ENCODE measurements at regions not wholly inside any gene's neighbourhood (a gene's known extent, or its start where the extent isn't known, plus 50 kb on each side); places are given as distances from the start of the nearest gene placed in this dataset.

GRCh38 chr14:53249059-53249458, 95.9 kb upstream of the DDHD1 start:
- Histone ChIP-seq H3K14ac (ENCODE audit: insufficient read length) (no peak overlapping the region), H3K36me3 (ENCODE audit: control insufficient read depth in 2 of 4, insufficient read depth in 4 of 4, low read length in 3 of 4) (no peaks in the 10 kb centered on the region; a peak in 1 of 8 replicates), H3K9me3 (ENCODE audit: insufficient read depth in 2 of 2, low read depth in 1 of 2, low read length in 1 of 2) (peaks cover 2 to 6% of the 10 kb centered on the region in 2 experiments; a peak in 3 of 4 replicates), H3K9ac (replicated peaks in 1 of 4; ENCODE audit: extremely low read depth in 1 of 4, low read depth in 3 of 4, low read length in 3 of 4) (no peak overlapping the region), H3K23ac (ENCODE audit: insufficient read length) (no peak overlapping the region), H3K4me3 (ENCODE audit: extremely low read depth in 1 of 4, insufficient read depth in 2 of 4, low read depth in 3 of 4, low read length in 4 of 4) (no peak overlapping the region), H3K27ac (ENCODE audit: low read depth, low read length) (no peak overlapping the region), H3K27me3 (replicated peaks in 1 of 4; ENCODE audit: control insufficient read depth in 3 of 4, extremely low read depth in 1 of 4, insufficient read depth in 3 of 4, low read length in 3 of 4) (no peaks in the 10 kb centered on the region), H4K20me1 (replicated peaks in 1 of 2; ENCODE audit: control insufficient read depth in 1 of 2, insufficient read depth in 2 of 2, low read length in 2 of 2) (no peaks in the 10 kb centered on the region), H4K5ac (ENCODE audit: insufficient read length, low read depth, low read length) (no peak overlapping the region), H3K4me1 (replicated peaks in 1 of 4; ENCODE audit: control insufficient read depth in 3 of 4, insufficient read depth in 4 of 4, low read length in 3 of 4) (no peaks in the 10 kb centered on the region), H2AFZ (ENCODE audit: low read length) (no peak overlapping the region), H2BK20ac (ENCODE audit: low read length) (no peak overlapping the region), H3K18ac (ENCODE audit: extremely low read depth, low read length) (no peak overlapping the region), H2BK12ac (ENCODE audit: low read depth, low read length) (no peak overlapping the region), H3K79me1 (ENCODE audit: low read depth, low read length) (no peaks in the 10 kb centered on the region), H3K4me2 (ENCODE audit: insufficient read depth in 1 of 2, low read depth in 2 of 2, low read length in 2 of 2) (no peak overlapping the region), H2AK5ac (ENCODE audit: low read depth, low read length) (no peak overlapping the region), H3K56ac (replicated peaks; ENCODE audit: insufficient read length, low read depth, low read length) (no peak overlapping the region), H2BK120ac (replicated peaks; ENCODE audit: low read depth, low read length) (no peak overlapping the region), H2BK15ac (ENCODE audit: low read length) (no peak overlapping the region), H4K91ac (replicated peaks; ENCODE audit: insufficient read length, low read length) (no peak overlapping the region), H2BK5ac (ENCODE audit: low read depth, low read length) (no peak overlapping the region), H3K4ac (replicated peaks; ENCODE audit: insufficient read length, low read depth, low read length) (no peak overlapping the region), H4K8ac (ENCODE audit: extremely low read depth, insufficient read depth, low read length) (no peak overlapping the region), H3K79me2 (ENCODE audit: control insufficient read depth in 1 of 2, insufficient read depth in 2 of 2, low read length in 2 of 2) (no peaks in the 10 kb centered on the region), H3K23me2 (ENCODE audit: low read depth, low read length) (no peaks in the 10 kb centered on the region)
- 65% methylated on average over 1 of the region's 1 CpG; no CpG with 5 or more reads in 1 of the 2 experiments for WGBS, 2 experiments (ENCODE audit: extremely low coverage in 1 of 2, insufficient coverage in 1 of 2, insufficient read length in 1 of 2, insufficient replicate concordance in 2 of 2, low coverage in 1 of 2, low lambda C conversion rate in 2 of 2, missing lambda C conversion rate in 1 of 2)
- FAIRE-seq, result no peak
- ChIA-PET POLR2A (ENCODE audit: partially characterized antibody) (no interaction called here), CTCF (ENCODE audit: partially characterized antibody) (interaction anchor here (0.9 kb wide), 1 partner anchor 47 kb away, joined by 3 read pairs; no protein-coding TSS in a partner anchor)
- DNase-seq (ENCODE audit: low read depth in 1 of 2, low spot score in 2 of 2), result no peak
- no peak for TF ChIP-seq EGR1 (IDR thresholded peaks at IDR 0.05; ENCODE audit: borderline replicate concordance, low read depth, low read length)
- TF ChIP-seq SUZ12 (IDR thresholded peaks at IDR 0.05; ENCODE audit: low read length), result no peak
- no peak for TF ChIP-seq RNF2 (IDR thresholded peaks at IDR 0.05; ENCODE audit: borderline replicate concordance, low read depth, low read length, missing control alignments, poor library complexity, severe bottlenecking)
- TF ChIP-seq, protein P1, sequence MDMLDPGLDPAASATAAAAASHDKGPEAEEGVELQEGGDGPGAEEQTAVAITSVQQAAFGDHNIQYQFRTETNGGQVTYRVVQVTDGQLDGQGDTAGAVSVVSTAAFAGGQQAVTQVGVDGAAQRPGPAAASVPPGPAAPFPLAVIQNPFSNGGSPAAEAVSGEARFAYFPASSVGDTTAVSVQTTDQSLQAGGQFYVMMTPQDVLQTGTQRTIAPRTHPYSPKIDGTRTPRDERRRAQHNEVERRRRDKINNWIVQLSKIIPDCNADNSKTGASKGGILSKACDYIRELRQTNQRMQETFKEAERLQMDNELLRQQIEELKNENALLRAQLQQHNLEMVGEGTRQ (IDR thresholded peaks at IDR 0.05; ENCODE audit: low read length), result no peak
- no peak for TF ChIP-seq SIX5 (IDR thresholded peaks at IDR 0.05; ENCODE audit: low read depth, low read length)
- TF ChIP-seq RBBP5 (IDR thresholded peaks at IDR 0.05; ENCODE audit: borderline replicate concordance, low read depth, low read length), result no peak
- no peak for TF ChIP-seq NANOG (IDR thresholded peaks at IDR 0.05; ENCODE audit: insufficient read depth, low read depth, low read length, poor library complexity, severe bottlenecking)
- no peak for TF ChIP-seq SRF (IDR thresholded peaks at IDR 0.05; ENCODE audit: low read depth, low read length)
- no peak for TF ChIP-seq TCF12 (IDR thresholded peaks at IDR 0.05; ENCODE audit: low read depth, low read length)
- no peak for TF ChIP-seq NRF1 (IDR thresholded peaks at IDR 0.05; ENCODE audit: low read depth, low read length)
- no peak for TF ChIP-seq JUN (IDR thresholded peaks at IDR 0.05; ENCODE audit: low read depth, low read length)
- no peak for TF ChIP-seq EP300 (IDR thresholded peaks at IDR 0.05; ENCODE audit: borderline replicate concordance in 1 of 2, low read depth in 2 of 2, low read length in 2 of 2)
- no peak for TF ChIP-seq EZH2 (IDR thresholded peaks at IDR 0.05; ENCODE audit: low read depth, low read length, severe bottlenecking)

All from H1 (cell line).